CD4-positive, alpha-beta memory T cell (primary cell): ENCODE measurements at regions not wholly inside any gene's neighbourhood (a gene's known extent, or its start where the extent isn't known, plus 50 kb on each side); places are given as distances from the start of the nearest gene placed in this dataset.

Source experiments
- CTCF ChIA-PET: fragments of 350-600 bp; sonication (Branson Sonifier 250); formaldehyde crosslinking; loops from one replicate; lab custom pipeline; 2021; ENCODE audit warnings: inconsistent platforms; ENCODE audit not compliant: partially characterized antibody; lab: Charles Lee
- POLR2A ChIA-PET: fragments of 350-600 bp; sonication (Branson Sonifier 250); formaldehyde crosslinking; loops from one replicate; lab custom pipeline; 2021; ENCODE audit not compliant: partially characterized antibody; lab: Charles Lee
- DNase-seq, 5 donors: peaks; one replicate each; pipeline versions ENCODE4 v3.0.0 to v3.0.0-alpha.2; 2020 to 2022; ENCODE audit warnings: mixed read lengths in 1 of 5
- H3K27ac ChIP-seq: one replicate; pipeline ENCODE4 v1.7.0; 2013; ENCODE audit warnings: low read depth, low read length
- H3K27me3 ChIP-seq: 2 replicates; pipeline ENCODE4 v1.7.0; 2013; ENCODE audit warnings: mild to moderate bottlenecking, low read length, moderate library complexity; ENCODE audit not compliant: insufficient read depth
- H3K36me3 ChIP-seq: 2 replicates; pipeline ENCODE4 v1.7.0; 2013; ENCODE audit warnings: mild to moderate bottlenecking, low read length, moderate library complexity; ENCODE audit not compliant: insufficient read depth
- H3K4me1 ChIP-seq: 2 replicates; pipeline ENCODE4 v1.7.0; 2013; ENCODE audit warnings: mild to moderate bottlenecking, low read length, moderate library complexity; ENCODE audit not compliant: insufficient read depth
- H3K4me3 ChIP-seq, 2 donors: one replicate each; pipeline ENCODE4 v1.7.0; 2013; ENCODE audit warnings: low read length in 2 of 2, mild to moderate bottlenecking in 1 of 2
- H3K9me3 ChIP-seq, 2 donors: one replicate each; pipeline ENCODE4 v1.7.0; 2013; ENCODE audit warnings: low read length in 2 of 2, control low read depth in 1 of 2; ENCODE audit not compliant: control insufficient read depth in 1 of 2
- H3K27ac Mint-ChIP-seq, 7 donors: one replicate each; pipeline ENCODE4 v1.8.0; 2020 to 2021; ENCODE audit warnings: mixed read lengths in 7 of 7, mild to moderate bottlenecking in 6 of 7, inconsistent platforms in 3 of 7, moderate library complexity in 3 of 7
- H3K27me3 Mint-ChIP-seq, 2 donors: one replicate each; pipeline ENCODE4 v1.8.0; 2020 to 2021; ENCODE audit warnings: mixed read lengths in 2 of 2
- H3K36me3 Mint-ChIP-seq, 2 donors: one replicate each; pipeline ENCODE4 v1.8.0; 2020 to 2021; ENCODE audit warnings: mixed read lengths in 2 of 2, inconsistent platforms in 1 of 2, mild to moderate bottlenecking in 1 of 2
- H3K4me1 Mint-ChIP-seq, 4 donors: one replicate each; pipeline ENCODE4 v1.8.0; 2020 to 2021; ENCODE audit warnings: mixed read lengths in 4 of 4, mild to moderate bottlenecking in 1 of 4
- H3K4me3 Mint-ChIP-seq, 8 donors: one replicate each; pipeline ENCODE4 v1.8.0; 2020 to 2021; ENCODE audit warnings: mixed read lengths in 8 of 8, mild to moderate bottlenecking in 7 of 8, moderate library complexity in 6 of 8, inconsistent platforms in 3 of 8
- H3K9me3 Mint-ChIP-seq, 8 donors: one replicate each; pipeline ENCODE4 v1.8.0; 2020 to 2021; ENCODE audit warnings: mixed read lengths in 8 of 8, mild to moderate bottlenecking in 5 of 8, inconsistent platforms in 3 of 8, moderate library complexity in 1 of 8
- intact Hi-C: fragments of 100-400 bp; cut with micrococcal nuclease; formaldehyde crosslinking; loops from one replicate; pipeline ENCODE4 v1.15.1; 2023

DNA sequence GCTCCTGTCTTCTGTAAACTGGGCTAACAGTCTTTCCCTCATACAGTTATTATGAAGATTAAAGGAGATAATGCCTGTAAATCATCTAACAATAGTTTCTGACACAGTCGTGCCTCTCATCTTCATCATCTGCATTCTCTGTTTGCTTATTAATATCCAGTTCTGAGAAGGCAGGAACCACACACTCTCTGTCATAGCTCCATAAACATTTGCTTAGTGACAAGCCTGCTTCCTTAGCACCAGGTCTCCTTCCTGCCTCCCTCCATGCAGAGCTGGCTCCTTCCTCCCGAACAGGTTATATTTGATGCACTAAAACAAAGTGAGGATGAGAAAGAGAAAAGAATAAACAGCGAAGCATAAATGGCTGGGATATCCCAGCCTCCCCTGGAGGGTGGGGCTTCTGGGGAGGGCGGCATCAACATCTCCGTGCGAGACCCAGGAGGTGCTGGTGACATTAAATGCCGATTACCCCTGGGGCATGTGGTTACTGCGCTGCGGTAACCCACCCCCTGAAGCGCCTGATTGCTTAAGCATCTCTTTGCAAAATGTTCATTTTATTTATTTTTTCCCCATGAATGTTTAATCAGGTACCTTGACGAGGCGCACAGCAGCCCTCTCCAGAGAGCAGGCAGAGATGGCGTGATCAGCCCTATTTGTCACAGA lies 404.9 kb downstream of the NXPE2 start:
- intact Hi-C loops = no loop called here
- no peaks in the 10 kb centered on the region for H3K27me3 ChIP-seq
- no peaks in the 10 kb centered on the region for H3K4me1 ChIP-seq
- Mint-ChIP-seq H3K27me3 (peaks cover 0 to 2% of the 10 kb centered on the region in 2 donors), H3K9me3 (peaks cover 0 to 2% (median 0%) of the 10 kb centered on the region in 8 donors), H3K4me1 (no peaks in the 10 kb centered on the region), H3K27ac (no peak overlapping the region), H3K36me3 (no peaks in the 10 kb centered on the region), H3K4me3 (no peak overlapping the region)
- H3K36me3 ChIP-seq = no peaks in the 10 kb centered on the region
- ChIA-PET CTCF (no interaction called here), POLR2A (no interaction called here)
- no peak for DNase-seq
- H3K4me3 ChIP-seq = no peak overlapping the region
- no peaks in the 10 kb centered on the region for H3K9me3 ChIP-seq
- H3K27ac ChIP-seq = no peak overlapping the region

DNA sequence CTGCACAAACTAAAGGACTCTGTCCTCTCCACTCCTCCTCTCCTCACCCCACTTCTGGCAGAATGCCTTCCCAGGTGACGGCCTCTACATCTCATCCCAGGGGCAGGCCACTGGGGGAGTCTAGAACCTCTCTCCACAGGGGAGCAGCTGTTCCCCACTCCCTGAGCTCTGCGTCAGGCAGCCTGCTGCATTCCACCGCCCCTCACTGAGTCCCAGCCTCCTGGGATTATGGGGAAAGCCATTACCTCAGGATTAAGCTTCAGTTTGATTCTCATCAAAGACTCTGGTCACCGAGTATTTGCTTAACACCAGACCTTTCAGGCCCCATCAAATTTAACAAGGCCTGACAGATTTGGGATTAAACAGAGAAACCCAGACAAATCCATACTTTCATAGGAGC lies 405.9 kb downstream of the NXPE2 start:
- Histone ChIP-seq H3K27ac (no peak overlapping the region), H3K9me3 (no peaks in the 10 kb centered on the region), H3K36me3 (no peaks in the 10 kb centered on the region), H3K4me1 (no peaks in the 10 kb centered on the region), H3K27me3 (no peaks in the 10 kb centered on the region), H3K4me3 (no peak overlapping the region)
- CTCF ChIA-PET = no interaction called here
- Mint-ChIP-seq H3K27me3 (peaks cover 0 to 2% of the 10 kb centered on the region in 2 donors), H3K4me1 (no peaks in the 10 kb centered on the region), H3K4me3 (no peak overlapping the region), H3K9me3 (peaks cover 0 to 2% (median 0%) of the 10 kb centered on the region in 8 donors), H3K27ac (no peak overlapping the region), H3K36me3 (no peaks in the 10 kb centered on the region)
- POLR2A ChIA-PET = no interaction called here
- no peak for DNase-seq
- intact Hi-C loops = no loop called here

DNA sequence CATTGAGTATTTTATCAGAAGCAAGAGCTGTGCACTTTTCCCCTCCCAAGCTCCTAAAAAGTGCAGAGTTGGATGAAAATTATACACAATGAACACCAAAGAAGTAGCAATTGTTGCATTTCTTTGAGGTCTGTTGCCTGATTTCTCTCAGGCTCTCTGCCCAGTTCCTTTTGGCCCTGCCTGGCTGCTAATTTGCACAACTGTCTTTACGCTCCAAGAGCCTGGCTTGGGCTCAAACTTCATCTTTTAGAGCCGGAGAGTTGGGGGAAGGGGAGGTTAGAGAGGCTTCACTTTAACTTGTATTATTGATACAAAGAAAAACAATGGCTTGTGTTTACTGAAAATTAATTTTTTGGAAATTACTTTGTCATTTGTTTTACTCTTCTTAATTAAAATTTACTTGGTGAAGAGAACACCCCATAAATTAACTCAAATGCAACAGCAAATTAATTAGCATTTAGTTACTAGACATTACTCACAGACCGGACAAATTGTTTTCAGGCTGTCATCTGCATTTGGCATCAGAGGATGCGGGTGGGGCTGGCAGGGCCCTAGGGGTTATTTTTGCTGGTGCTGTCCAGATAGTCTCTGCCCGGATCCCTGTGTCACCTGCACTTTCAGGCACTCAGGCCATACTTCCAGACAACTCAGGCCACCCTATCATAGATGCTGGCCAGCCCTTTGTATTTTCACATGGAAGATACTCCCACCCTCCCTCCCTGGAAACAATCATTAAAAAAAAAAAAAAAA lies 407.3 kb downstream of the NXPE2 start:
- Mint-ChIP-seq H3K9me3 (peaks cover 0 to 2% (median 0%) of the 10 kb centered on the region in 8 donors), H3K27me3 (peaks cover 0 to 2% of the 10 kb centered on the region in 2 donors), H3K27ac (no peak overlapping the region), H3K36me3 (no peaks in the 10 kb centered on the region), H3K4me3 (no peak overlapping the region), H3K4me1 (no peaks in the 10 kb centered on the region)
- Histone ChIP-seq H3K36me3 (no peaks in the 10 kb centered on the region), H3K27me3 (no peaks in the 10 kb centered on the region), H3K27ac (no peak overlapping the region), H3K4me1 (no peaks in the 10 kb centered on the region), H3K4me3 (no peak overlapping the region), H3K9me3 (no peaks in the 10 kb centered on the region)
- ChIA-PET POLR2A (no interaction called here), CTCF (no interaction called here)
- intact Hi-C loops = no loop called here
- no peak for DNase-seq

DNA sequence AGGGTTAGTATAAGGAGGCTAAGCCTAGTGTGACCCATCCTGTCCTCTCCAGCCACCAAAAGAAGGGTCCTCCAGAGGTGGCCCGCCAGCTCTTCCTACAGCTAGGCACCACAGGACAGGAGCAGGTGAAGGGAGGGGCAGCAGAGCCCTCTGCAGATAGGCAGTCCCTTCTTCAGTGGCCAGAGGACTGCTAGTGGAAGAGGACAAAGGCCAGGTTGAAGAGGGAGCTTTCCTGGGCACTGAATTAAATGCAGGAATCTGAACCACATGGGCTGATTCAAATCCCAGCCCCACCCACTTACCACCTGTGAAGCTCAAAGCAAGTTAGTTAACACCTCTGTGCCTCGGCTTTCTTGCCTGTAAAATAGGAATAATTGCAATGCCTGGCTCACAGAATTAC lies 409.5 kb downstream of the NXPE2 start:
- no peak overlapping the region for H3K4me3 ChIP-seq
- H3K9me3 ChIP-seq = no peaks in the 10 kb centered on the region
- peaks cover 0 to 5% (median 0%) of the 10 kb centered on the region in 8 donors for H3K9me3 Mint-ChIP-seq
- no peak overlapping the region for H3K27ac ChIP-seq
- DNase-seq = no peak
- no peak overlapping the region for H3K27ac Mint-ChIP-seq
- H3K4me1 Mint-ChIP-seq = peaks cover 0 to 1% (median 0%) of the 10 kb centered on the region in 4 donors
- H3K36me3 Mint-ChIP-seq = no peaks in the 10 kb centered on the region
- POLR2A ChIA-PET = no interaction called here
- no peaks in the 10 kb centered on the region for H3K4me1 ChIP-seq
- no peaks in the 10 kb centered on the region for H3K36me3 ChIP-seq
- CTCF ChIA-PET = no interaction called here
- peaks cover 0 to 2% of the 10 kb centered on the region in 2 donors for H3K27me3 Mint-ChIP-seq
- H3K27me3 ChIP-seq = no peaks in the 10 kb centered on the region
- intact Hi-C loops = no loop called here
- no peak overlapping the region for H3K4me3 Mint-ChIP-seq

DNA sequence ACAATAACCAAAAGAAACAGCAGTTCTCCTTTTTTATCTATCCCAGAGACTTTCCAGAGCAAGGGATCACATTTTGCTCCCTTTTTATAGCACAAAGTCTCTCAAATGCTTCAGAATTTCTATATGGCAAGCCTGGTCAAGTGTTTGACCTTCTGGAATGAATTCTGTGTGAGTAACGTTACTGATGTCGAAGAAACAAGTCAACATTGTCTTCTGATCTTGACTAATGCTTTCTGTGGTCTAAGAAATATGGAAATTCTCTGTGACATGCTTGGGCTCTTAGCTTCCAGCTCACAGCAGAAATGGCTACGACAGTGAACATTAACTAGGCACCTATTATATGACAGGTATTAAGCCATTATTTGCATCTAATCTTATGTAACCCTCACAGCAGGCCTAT lies 411.7 kb downstream of the CADM1 start:
- Mint-ChIP-seq H3K27me3 (peaks cover 1 to 3% of the 10 kb centered on the region in 2 donors), H3K27ac (no peak overlapping the region), H3K4me1 (peaks cover 0 to 1% (median 0%) of the 10 kb centered on the region in 4 donors), H3K36me3 (no peaks in the 10 kb centered on the region), H3K9me3 (peaks cover 0 to 5% (median 0%) of the 10 kb centered on the region in 8 donors), H3K4me3 (no peak overlapping the region)
- no peak overlapping the region for H3K27ac ChIP-seq
- no peaks in the 10 kb centered on the region for H3K4me1 ChIP-seq
- no peaks in the 10 kb centered on the region for H3K9me3 ChIP-seq
- no peak overlapping the region for H3K4me3 ChIP-seq
- DNase-seq = no peak
- no peaks in the 10 kb centered on the region for H3K27me3 ChIP-seq
- ChIA-PET POLR2A (no interaction called here), CTCF (no interaction called here)
- no peaks in the 10 kb centered on the region for H3K36me3 ChIP-seq
- intact Hi-C loops = no loop called here

DNA sequence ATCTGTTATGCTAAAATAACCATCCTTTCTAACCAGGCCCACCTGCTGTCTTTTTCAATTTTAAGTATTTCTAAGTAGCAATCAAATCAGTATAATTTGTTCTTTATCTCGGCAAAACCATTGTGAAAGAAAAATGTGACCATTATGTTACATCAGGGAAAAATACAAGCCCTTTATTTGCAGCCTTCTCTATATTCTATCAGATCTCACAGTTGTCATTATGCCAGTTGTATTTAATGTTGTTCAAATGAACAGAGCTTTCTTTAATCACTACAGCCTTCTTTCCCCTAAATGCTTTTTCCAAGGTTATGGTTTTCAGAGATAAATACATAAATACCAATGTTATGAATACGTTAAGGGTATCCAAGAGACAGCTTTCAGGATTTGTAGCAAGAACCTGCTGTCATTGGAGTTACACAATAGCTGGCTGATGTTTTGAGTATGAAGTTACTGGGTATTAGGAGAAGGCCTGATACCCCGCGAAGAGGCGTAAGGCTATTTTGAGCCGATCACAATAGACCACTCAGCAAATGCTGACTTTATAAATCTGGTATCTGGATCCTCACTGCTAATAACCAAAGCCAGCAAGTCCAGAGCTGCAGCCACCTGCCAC lies 406.3 kb downstream of the CADM1 start:
- Mint-ChIP-seq H3K4me3 (no peak overlapping the region), H3K27me3 (peaks cover 3 to 6% of the 10 kb centered on the region in 2 donors), H3K36me3 (no peaks in the 10 kb centered on the region), H3K4me1 (no peaks in the 10 kb centered on the region), H3K27ac (no peak overlapping the region), H3K9me3 (peaks cover 0 to 5% (median 0%) of the 10 kb centered on the region in 8 donors)
- DNase-seq = no peak
- Histone ChIP-seq H3K36me3 (no peaks in the 10 kb centered on the region), H3K9me3 (no peaks in the 10 kb centered on the region), H3K4me1 (no peaks in the 10 kb centered on the region), H3K27me3 (no peaks in the 10 kb centered on the region), H3K27ac (no peak overlapping the region), H3K4me3 (no peak overlapping the region)
- ChIA-PET POLR2A (no interaction called here), CTCF (no interaction called here)
- intact Hi-C loops = no loop called here

DNA sequence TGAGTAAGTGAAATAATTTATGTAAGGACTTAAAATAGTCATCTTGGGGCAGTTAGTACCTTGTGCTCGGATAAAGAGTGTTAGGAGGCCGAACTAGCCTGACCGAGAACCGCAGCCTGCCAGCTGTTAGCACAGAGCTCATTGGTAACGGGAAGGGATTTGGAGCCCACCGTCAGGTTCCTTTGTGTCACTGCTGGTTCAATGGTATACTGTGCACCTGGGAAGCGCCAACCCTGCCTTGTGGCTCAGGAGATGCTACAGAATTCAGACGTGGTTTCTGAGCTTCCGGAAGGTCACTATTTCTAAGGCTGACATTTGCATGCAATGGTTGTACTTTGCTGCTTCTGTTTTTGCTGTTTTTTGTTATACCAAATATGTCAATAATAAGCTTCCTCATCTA lies 403.5 kb downstream of the CADM1 start:
- Mint-ChIP-seq H3K9me3 (peaks cover 0 to 3% (median 0%) of the 10 kb centered on the region in 8 donors), H3K4me1 (no peaks in the 10 kb centered on the region), H3K4me3 (no peak overlapping the region), H3K27me3 (peaks cover 2 to 3% of the 10 kb centered on the region in 2 donors), H3K36me3 (no peaks in the 10 kb centered on the region), H3K27ac (no peak overlapping the region)
- Histone ChIP-seq H3K4me1 (no peaks in the 10 kb centered on the region), H3K27ac (no peak overlapping the region), H3K4me3 (no peak overlapping the region), H3K36me3 (no peaks in the 10 kb centered on the region), H3K27me3 (no peaks in the 10 kb centered on the region), H3K9me3 (no peaks in the 10 kb centered on the region)
- CTCF ChIA-PET = no interaction called here
- intact Hi-C loops = no loop called here
- DNase-seq = no peak
- POLR2A ChIA-PET = no interaction called here
